ENCODE measurements at regions not wholly inside any gene's neighbourhood (a gene's known extent, or its start where the extent isn't known, plus 50 kb on each side); places are given as distances from the start of the nearest gene placed in this dataset.
"Not testable (repeated sequence)": the region's sequence is repeated elsewhere in the genome, so short reads cannot be mapped to it uniquely, and the experiment has no call there.

DNA sequence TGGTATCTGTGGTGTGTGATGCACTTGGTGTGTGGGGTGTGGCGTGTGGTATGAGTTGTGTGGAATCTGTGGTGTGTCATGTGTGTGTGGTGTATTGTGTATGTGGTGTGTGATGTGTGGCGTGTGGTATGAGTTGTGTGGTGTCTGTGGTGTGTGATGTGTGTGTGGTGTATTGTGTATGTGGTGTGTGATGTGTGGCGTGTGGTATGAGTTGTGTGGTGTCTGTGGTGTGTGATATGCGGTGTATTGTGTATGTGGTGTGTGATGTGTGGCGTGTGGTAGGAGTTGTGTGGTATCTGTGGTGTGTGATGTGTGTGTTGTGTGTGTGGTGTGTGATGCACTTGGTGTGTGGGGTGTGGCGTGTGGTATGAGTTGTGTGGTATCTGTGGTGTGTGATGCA lies 271.7 kb upstream of the IRX1 start:
- not testable (repeated sequence) for H3K4me1 Mint-ChIP-seq (ENCODE audit: low read depth); H3K27ac Mint-ChIP-seq; H3K36me3 Mint-ChIP-seq (ENCODE audit: insufficient read depth in 2 of 2); ATAC-seq (replicated peaks in 1 of 2); DNase-seq; H3K9me3 Mint-ChIP-seq; H3K27me3 Mint-ChIP-seq (ENCODE audit: low read depth); H3K4me3 Mint-ChIP-seq

DNA sequence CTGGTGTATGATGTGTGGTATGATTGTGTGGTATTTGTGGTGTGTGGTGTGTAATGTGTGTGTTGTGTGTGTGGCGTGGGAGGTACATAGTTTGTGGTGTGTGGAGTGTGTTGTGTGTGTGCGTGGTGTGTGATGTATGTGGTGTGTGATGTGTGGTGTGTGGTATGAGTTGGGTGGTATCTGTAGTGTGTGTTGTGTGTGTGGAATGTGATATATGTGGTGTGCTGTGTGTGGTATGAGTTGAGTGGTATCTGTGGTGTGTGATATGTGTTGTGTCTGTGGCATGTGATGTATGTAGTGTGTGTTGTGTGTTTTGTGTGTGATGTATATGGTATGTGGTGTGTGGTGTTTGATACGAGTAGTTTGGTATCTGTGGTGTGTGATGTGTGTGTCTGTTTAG lies 272.5 kb upstream of the IRX1 start:
- Mint-ChIP-seq H3K27me3 (ENCODE audit: low read depth) (no peaks in the 10 kb centered on the region), H3K9me3 (no peaks in the 10 kb centered on the region), H3K27ac (no peak overlapping the region), H3K4me3 (no peak overlapping the region), H3K4me1 (ENCODE audit: low read depth) (no peaks in the 10 kb centered on the region), H3K36me3 (ENCODE audit: insufficient read depth in 2 of 2) (peaks cover 0 to 3% of the 10 kb centered on the region in 2 donors)
- ATAC-seq (replicated peaks in 1 of 2): no peak
- no peak for DNase-seq

DNA sequence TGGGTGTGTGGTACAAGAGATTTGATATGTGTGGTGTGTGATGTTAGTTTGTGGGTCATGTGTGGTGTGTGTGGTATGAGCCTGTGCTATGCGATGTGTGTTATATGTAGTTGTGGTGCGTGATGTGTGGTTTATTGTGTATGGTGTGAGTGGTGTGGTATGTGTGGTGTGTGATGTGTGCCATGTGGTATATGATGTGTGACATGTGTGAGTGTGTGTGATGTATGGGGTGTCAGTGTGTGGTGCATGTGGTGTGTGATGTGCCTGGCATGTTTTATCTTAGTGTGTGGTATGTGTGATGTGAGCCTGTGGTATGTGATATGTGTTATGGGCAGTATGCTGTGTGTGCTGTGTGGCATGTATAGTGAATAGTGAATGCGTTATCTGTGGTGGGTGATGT lies 273.0 kb upstream of the IRX1 start:
- Mint-ChIP-seq H3K4me1 (ENCODE audit: low read depth) (no peaks in the 10 kb centered on the region), H3K36me3 (ENCODE audit: insufficient read depth in 2 of 2) (peaks cover 0 to 2% of the 10 kb centered on the region in 2 donors), H3K27ac (no peak overlapping the region), H3K27me3 (ENCODE audit: low read depth) (no peaks in the 10 kb centered on the region), H3K9me3 (no peaks in the 10 kb centered on the region), H3K4me3 (no peak overlapping the region)
- DNase-seq: no peak
- ATAC-seq (replicated peaks in 1 of 2): no peak

DNA sequence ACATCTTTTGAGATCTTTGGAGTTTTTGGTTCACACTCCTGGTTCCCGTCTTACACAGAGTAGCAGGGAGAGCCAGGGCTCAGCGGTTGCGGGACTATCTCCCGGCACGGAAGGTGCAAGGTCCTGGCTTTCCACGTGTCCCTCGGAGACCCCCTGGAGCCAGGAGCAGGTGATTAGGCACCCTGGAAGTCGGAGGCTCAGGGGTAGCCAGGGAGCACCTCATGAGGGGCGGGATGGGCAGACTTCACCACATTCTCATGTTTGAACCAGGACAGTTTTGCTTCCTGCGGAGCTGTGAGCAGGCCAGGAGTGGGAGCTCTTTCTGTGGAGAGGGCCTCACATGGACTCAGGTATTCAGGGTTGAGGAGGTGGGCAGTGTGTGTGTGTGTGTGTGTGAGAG lies 273.7 kb upstream of the IRX1 start:
- H3K27me3 Mint-ChIP-seq (ENCODE audit: low read depth): no peaks in the 10 kb centered on the region
- no peaks in the 10 kb centered on the region for H3K4me1 Mint-ChIP-seq (ENCODE audit: low read depth)
- ATAC-seq (replicated peaks in 1 of 2) (no peak), DNase-seq (no peak)
- no peak overlapping the region for H3K4me3 Mint-ChIP-seq
- H3K9me3 Mint-ChIP-seq: no peaks in the 10 kb centered on the region
- no peak overlapping the region for H3K27ac Mint-ChIP-seq
- H3K36me3 Mint-ChIP-seq (ENCODE audit: insufficient read depth in 2 of 2): no peaks in the 10 kb centered on the region

DNA sequence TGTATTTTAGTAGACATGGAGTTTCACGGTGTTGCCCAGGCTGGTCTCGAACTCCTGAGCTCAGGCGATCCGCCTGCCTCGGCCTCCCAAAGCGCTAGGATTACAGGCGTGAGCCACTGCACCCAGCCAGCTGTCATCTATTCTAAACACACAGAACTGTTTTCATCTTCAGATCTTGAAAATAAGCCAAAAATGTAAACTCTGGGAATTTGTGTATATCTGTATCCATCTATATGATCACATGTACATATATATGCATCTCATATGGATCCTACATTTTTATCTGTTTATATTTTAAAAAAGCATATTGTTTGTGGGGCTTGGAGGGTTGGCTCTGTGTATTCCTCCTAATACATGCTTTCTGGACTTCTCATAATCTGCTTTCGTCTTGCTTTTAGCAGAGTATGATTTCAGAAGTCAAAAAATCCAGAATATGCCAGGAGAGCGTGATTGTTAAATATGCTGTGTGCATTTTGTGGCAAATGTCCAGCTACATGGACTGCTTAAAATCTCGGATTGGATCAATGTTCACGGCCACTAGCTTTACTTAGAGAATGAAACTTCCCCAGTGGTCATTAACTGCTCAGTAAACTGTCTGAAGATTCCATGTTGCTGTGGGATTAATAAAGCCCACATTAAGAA lies 274.4 kb upstream of the IRX1 start:
- Mint-ChIP-seq H3K36me3 (ENCODE audit: insufficient read depth in 2 of 2) (no peaks in the 10 kb centered on the region), H3K9me3 (no peaks in the 10 kb centered on the region), H3K27me3 (ENCODE audit: low read depth) (no peaks in the 10 kb centered on the region), H3K27ac (no peak overlapping the region), H3K4me1 (ENCODE audit: low read depth) (no peaks in the 10 kb centered on the region), H3K4me3 (no peak overlapping the region)
- ATAC-seq (replicated peaks in 1 of 2) (no peak), DNase-seq (no peak)

DNA sequence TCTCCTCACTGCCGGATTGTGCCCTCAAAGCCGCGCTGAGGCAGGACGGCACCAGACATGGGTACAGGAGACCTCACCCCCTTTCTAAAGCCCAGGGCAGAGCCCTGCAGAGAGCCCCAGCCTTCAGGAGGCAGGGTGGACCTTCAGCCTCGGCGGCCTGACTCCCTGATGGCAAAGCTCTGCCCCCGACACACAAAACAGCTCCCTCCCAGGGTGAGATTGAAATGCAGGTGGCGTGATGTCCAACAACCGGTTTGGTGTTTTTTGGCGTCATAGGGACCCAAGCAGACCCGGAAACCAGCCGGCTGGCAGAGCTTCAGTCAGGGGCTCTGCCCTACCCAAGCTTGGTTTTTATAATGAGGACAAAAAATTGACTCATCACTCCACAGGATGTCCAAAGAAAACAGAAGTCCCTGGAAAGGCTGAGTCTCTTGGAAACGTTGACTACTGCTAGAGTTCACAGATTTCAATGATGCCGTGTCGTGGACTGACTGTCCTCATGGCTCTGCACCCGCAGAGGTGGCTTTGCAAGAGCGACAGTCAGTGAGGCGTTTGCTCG lies 275.2 kb upstream of the IRX1 start:
- Mint-ChIP-seq H3K36me3 (ENCODE audit: insufficient read depth in 2 of 2) (no peaks in the 10 kb centered on the region), H3K9me3 (peaks cover 0 to 2% of the 10 kb centered on the region in 2 donors), H3K27me3 (ENCODE audit: low read depth) (no peaks in the 10 kb centered on the region), H3K27ac (no peak overlapping the region), H3K4me1 (ENCODE audit: low read depth) (no peaks in the 10 kb centered on the region), H3K4me3 (no peak overlapping the region)
- ATAC-seq (replicated peaks in 1 of 2) (no peak), DNase-seq (no peak)

DNA sequence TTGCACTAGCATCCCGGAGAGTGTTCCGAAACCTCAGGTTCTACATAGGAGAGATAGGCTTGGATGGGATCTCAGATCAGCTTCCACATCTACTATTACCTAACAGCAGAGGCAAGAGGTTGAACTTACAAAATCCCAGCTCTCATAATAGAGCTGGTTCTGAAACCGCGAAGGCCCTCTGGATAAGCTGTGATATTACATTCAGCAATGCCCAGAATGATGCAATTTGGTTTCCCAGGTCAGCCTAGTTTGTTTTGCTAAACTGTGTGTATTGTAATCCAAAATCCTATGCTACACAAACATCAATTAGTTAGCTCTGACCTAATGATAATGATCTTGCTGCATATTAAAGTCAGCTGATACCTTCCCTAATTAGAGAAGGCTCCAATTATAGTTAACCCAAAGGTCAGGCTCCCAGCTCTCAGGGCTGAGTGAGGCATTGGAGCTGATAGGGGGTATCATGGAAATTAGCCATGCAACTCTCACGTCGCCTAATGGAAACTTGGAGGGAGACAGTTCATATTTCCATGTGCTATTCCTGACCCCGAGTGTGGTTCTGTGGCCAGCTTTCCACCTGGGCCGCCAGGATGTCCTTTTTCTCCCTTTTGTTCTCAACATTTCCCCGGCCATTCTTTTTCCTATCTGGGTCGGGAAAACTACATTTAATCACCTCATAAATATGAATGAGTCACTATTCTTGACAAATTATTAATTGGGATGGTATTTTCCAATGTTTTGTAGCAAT lies 278.4 kb upstream of the IRX1 start:
- ATAC-seq (replicated peaks in 1 of 2): no peak
- Mint-ChIP-seq H3K4me3 (no peak overlapping the region), H3K36me3 (ENCODE audit: insufficient read depth in 2 of 2) (no peaks in the 10 kb centered on the region), H3K27ac (no peak overlapping the region), H3K27me3 (ENCODE audit: low read depth) (no peaks in the 10 kb centered on the region), H3K9me3 (peaks cover 6% of the 10 kb centered on the region in 2 donors), H3K4me1 (ENCODE audit: low read depth) (no peaks in the 10 kb centered on the region)
- DNase-seq: no peak

DNA sequence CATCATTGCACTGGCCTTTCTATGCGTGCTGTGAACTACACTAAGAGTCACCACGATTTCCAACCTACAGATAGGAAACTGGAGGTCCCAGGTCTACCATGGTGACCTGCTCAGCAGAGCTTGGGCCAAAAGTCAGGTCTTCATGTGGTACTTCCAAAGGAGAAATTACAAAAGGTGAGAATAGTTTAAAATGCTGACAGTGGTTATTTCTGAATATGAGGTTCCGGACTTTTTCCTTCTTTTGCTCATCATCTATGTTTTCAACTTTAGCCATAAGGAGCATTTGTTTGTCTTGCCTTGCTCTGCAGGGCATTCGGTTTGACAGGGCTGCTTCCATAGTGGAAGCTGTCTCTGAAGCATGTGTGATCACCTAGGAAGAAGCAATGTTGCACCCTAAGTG lies 282.1 kb upstream of the IRX1 start:
- ATAC-seq (replicated peaks in 1 of 2): no peak
- Mint-ChIP-seq H3K27ac (no peak overlapping the region), H3K4me1 (ENCODE audit: low read depth) (no peaks in the 10 kb centered on the region), H3K36me3 (ENCODE audit: insufficient read depth in 2 of 2) (no peaks in the 10 kb centered on the region), H3K4me3 (no peak overlapping the region), H3K9me3 (peaks cover 6 to 7% of the 10 kb centered on the region in 2 donors), H3K27me3 (ENCODE audit: low read depth) (no peaks in the 10 kb centered on the region)
- DNase-seq: no peak

DNA sequence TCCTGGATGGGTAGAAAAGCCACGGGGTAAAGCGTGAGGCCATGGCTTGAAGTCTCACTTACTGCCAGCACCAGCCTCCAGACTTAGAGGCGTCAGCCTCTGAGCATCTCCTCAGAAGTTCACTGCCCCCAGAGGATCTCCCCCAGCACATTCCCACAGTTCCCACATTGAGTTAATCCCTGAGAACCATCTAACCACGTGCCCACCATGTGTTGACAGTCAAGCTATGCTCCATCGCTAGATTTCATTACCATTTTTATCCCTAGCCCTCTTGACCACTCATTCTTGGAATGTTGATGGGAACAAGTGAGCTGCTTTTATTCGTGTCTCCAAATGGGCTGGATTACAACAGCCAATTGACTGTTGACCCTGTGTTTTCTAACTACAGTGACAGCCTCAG lies 283.3 kb upstream of the IRX1 start:
- no peaks in the 10 kb centered on the region for H3K4me1 Mint-ChIP-seq (ENCODE audit: low read depth)
- H3K36me3 Mint-ChIP-seq (ENCODE audit: insufficient read depth in 2 of 2): no peaks in the 10 kb centered on the region
- H3K9me3 Mint-ChIP-seq: peaks cover 7 to 9% of the 10 kb centered on the region in 2 donors
- DNase-seq: no peak
- no peak overlapping the region for H3K4me3 Mint-ChIP-seq
- no peaks in the 10 kb centered on the region for H3K27me3 Mint-ChIP-seq (ENCODE audit: low read depth)
- H3K27ac Mint-ChIP-seq: no peak overlapping the region
- no peak for ATAC-seq (replicated peaks in 1 of 2)

DNA sequence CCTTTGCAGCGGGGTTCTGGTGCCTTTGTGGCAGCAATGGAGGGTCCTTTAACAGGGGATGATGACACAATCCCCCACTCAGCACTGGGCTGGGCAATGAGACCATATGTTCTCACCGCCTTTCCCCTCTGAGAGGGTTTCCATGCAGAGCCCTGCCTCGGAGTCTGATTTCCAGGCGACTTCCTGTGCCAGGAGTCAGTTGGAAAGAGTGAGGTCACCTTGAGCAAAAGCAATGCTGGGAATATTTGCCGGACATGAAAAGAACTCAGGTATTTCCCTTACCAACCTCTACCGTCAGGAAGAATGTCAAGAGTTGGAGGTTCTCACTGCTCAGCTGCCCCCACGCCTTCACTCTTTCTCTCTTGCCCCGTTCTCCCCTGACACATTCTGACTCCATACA lies 284.2 kb upstream of the IRX1 start:
- H3K4me1 Mint-ChIP-seq (ENCODE audit: low read depth): no peaks in the 10 kb centered on the region
- no peak overlapping the region for H3K27ac Mint-ChIP-seq
- H3K4me3 Mint-ChIP-seq: no peak overlapping the region
- ATAC-seq (replicated peaks in 1 of 2): no peak
- peaks cover 7 to 9% of the 10 kb centered on the region in 2 donors for H3K9me3 Mint-ChIP-seq
- no peaks in the 10 kb centered on the region for H3K27me3 Mint-ChIP-seq (ENCODE audit: low read depth)
- DNase-seq: no peak
- no peaks in the 10 kb centered on the region for H3K36me3 Mint-ChIP-seq (ENCODE audit: insufficient read depth in 2 of 2)

DNA sequence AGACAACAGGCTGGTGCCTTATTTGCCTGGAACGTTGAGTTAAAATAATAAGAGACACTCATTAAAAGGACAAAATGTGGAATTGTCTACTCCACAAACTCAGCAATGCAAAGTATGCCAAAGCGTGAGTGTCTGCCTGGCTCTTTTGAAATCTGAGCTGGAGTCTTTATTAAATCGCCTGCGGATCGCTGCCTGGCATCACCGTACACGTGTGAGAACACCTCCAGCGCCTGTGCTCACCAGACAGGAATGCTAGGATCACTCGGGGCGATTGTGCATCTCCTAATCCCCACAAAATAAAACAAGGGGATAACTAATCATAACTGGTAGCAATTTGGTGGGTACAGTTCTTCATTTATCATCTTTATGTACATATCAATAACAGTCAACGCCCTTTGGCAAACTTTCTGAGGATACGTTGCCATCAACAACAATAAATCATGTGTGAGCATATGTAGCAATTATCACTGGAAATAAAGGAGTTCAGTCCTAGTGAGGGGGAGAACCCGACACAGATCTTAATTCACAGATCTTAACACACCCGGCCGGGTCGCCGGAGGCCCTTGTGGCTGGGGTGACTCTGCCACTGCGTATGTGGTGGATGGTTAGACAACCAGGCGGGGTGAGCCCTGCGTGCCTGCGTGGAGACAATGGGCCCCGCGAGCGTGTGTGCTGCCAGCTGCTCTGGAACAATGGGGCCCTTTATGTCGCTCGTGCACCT lies 284.9 kb upstream of the IRX1 start:
- no peak overlapping the region for H3K27ac Mint-ChIP-seq
- H3K36me3 Mint-ChIP-seq (ENCODE audit: insufficient read depth in 2 of 2): no peaks in the 10 kb centered on the region
- no peaks in the 10 kb centered on the region for H3K27me3 Mint-ChIP-seq (ENCODE audit: low read depth)
- no peaks in the 10 kb centered on the region for H3K4me1 Mint-ChIP-seq (ENCODE audit: low read depth)
- peaks cover 7 to 8% of the 10 kb centered on the region in 2 donors for H3K9me3 Mint-ChIP-seq
- H3K4me3 Mint-ChIP-seq: no peak overlapping the region
- ATAC-seq (replicated peaks in 1 of 2): no peak
- DNase-seq: no peak

DNA sequence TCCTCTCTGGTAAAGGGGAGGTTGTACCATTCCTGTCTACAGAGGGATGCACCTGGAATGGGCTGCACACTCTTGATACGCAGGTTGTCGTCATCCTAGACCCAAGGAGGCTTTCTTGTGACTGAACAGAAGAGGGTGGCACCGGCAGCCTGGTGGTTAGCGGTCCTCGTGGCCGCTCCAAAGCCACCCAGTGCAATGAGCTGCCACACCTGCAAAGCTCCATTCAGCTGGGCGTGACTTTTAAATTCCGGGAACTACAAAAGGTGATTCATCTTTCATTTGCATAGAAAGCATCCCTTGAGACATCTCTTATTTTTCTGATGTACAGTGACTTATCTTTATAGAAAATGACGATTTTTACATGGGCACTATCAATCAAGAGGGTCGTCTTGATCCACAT lies 286.1 kb upstream of the IRX1 start:
- peaks cover 6 to 9% of the 10 kb centered on the region in 2 donors for H3K9me3 Mint-ChIP-seq
- DNase-seq (no peak), ATAC-seq (replicated peaks in 1 of 2) (no peak)
- no peaks in the 10 kb centered on the region for H3K27me3 Mint-ChIP-seq (ENCODE audit: low read depth)
- H3K36me3 Mint-ChIP-seq (ENCODE audit: insufficient read depth in 2 of 2): peaks cover 0 to 1% of the 10 kb centered on the region in 2 donors
- H3K4me1 Mint-ChIP-seq (ENCODE audit: low read depth): no peaks in the 10 kb centered on the region
- H3K4me3 Mint-ChIP-seq: no peak overlapping the region
- H3K27ac Mint-ChIP-seq: no peak overlapping the region

DNA sequence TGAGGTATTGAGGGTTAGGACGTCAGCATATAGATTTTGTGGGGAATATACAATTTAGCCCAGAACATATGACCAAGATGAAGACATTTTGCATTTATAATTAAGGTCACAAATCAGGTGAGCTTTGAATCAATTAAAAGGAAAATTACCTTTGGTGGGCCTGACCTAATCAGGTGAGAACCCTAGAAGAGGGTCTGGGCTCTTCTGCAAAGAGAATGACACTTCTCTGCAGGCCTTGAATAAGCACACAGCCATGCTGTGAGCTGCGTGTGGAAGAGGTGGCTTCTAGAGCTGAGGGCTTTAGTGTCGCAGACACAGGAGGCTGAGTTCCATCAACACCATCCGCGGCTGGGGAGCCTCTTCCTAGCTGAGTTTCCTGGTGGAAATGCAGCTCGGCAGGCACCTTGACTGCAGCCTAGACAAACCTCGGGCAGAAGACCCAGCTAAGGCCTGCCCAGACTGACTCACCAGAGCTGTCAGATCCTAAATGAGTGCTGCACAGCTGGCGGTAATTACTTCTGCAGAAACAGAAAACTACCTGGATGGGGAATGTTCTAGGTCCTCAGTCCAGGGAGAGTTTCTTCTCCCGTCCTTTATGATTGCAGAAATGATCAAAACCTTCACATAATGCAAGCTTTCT lies 287.5 kb upstream of the IRX1 start:
- Mint-ChIP-seq H3K9me3 (peaks cover 3 to 4% of the 10 kb centered on the region in 2 donors), H3K4me1 (ENCODE audit: low read depth) (no peaks in the 10 kb centered on the region), H3K27ac (no peak overlapping the region), H3K4me3 (no peak overlapping the region), H3K27me3 (ENCODE audit: low read depth) (no peaks in the 10 kb centered on the region), H3K36me3 (ENCODE audit: insufficient read depth in 2 of 2) (peaks cover 1 to 2% of the 10 kb centered on the region in 2 donors)
- ATAC-seq (replicated peaks in 1 of 2) (no peak), DNase-seq (no peak)

All from activated T-cell treated with anti-CD3 and anti-CD28 coated beads, Interleukin-2, amount 50 U/mL, for 72 hours (primary cell).